Right kidney (tissue), 1 donor: ENCODE measurements at regions not wholly inside any gene's neighbourhood (a gene's known extent, or its start where the extent isn't known, plus 50 kb on each side); places are given as distances from the start of the nearest gene placed in this dataset.

Experiments used
- DNase-seq: peaks from one replicate; pipeline ENCODE4 v3.0.0-alpha.2; 2016

DNA sequence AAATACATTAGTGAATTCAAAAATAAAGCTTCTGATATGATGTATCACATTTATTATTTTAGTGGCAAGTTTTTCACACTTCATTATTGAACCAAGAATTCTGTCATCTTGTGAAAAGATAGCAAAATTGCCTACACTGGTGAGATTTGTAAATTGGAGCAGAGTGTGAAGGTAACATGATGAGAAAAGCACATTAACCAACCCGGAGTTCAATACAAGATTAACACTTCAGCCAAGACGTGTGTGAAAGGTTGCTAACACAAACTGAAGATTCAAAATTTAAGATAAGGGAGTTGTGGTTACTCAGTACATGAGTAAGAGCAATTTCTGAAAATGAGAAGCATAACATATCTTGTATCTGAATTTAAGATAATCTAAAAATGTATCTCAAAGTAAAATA, 346.7 kb downstream of the PDHA2 start:
- no peak for DNase-seq

DNA sequence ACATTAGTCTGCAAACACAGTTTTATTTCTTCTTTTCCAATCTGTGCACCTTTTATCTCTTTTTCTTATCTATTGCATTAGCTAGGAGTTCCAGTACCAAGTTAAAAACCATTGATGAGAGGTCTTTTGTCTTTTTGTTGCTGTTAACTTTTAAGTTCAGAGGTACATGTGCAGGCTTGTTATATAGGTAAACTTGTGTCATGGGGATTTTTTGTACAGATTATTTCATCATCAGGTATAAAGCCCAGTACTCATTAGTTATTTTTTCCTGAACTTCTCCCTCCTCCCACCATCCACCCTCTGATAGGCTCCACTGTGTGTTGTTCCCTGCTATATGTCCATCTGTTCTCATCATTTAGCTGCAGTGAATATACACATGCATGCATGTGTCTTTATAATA, 349.9 kb downstream of the PDHA2 start:
- DNase-seq: no peak

GRCh38 chr4:96193061-96193460, 353.2 kb downstream of the PDHA2 start:
- no peak for DNase-seq

DNA sequence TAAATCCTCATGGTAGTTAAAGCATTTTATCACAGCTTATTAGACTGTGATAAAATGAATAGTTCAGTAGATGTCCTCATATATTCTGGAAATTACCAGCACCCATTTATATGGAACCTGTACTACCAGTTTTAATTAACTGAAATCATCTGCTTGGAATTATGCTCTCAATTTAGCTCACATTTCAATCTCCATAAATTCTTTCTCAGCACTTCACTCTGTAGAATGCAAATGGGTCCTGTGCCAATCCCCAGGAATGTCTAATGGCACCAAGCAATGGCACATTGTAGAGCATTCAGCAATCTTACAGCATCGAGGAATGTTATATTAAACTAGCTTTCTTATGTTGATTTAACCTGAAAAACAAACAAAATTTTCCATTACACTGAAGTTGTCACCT, 355.1 kb downstream of the PDHA2 start:
- no peak for DNase-seq

DNA sequence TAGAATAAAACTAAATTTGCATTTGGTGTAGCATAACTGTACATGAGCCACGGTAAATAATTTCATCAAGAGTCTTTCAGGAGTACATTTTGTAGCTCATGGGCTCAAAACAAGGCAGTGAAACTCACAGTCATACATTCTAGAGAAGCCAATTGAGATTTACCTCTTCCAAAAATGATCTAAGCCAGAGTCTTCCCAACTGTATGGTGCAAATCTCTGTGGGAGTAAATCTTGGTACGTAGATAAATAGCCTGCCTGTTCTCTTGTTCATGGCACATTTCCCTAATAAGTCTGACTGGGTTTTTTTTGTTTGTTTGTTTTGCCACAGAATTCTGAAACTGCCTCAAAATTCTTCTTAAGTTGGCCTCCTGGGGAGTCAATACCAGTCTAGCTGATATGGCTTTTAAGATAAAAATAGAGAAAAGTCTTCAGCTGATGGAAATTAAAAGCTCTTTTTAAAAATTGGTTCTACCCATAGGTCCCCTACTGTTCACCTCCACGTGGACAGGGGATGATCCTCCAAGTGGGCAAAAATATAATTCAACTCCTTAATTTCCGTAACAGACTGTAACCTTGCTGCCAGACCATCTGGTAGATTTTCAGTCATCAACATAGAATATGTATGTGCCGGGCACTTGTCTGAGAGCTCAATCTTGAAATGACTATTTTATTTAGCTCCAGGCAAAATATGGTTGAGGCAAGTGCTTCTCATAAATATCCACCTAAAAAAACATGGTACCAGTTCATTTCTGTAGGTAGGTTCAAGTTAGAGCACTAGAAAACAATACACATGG, 365.4 kb downstream of the PDHA2 start:
- DNase-seq: no peak

GRCh38 chr4:96227515-96227914, 387.6 kb downstream of the PDHA2 start:
- DNase-seq: no peak

DNA sequence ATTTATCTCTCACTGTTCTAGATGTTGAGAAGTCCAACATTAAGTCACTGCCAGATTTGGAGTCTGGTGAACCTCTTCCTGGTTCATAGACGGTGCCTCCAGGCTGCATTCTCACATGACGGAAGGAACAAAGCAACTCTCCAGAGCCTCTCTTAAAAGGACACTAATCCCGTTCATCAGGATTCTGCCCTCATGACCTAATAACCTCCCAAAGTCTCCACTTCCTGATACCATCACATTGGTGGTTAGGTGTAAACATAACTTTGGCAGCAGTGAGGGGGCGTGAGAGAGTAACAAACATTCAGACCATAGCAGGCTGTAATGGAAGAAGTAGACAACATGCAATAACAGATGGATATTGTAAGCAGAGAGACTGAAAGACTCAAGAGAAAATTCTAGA, 388.6 kb downstream of the PDHA2 start:
- DNase-seq: no peak

GRCh38 chr4:96240041-96240440, 400.1 kb downstream of the PDHA2 start:
- DNase-seq: no peak

- DNase-seq: no peak
These were observed 401.9 kb downstream of the PDHA2 start for GRCh38 chr4:96241819-96242218.

- no peak for DNase-seq
These were observed 407.2 kb downstream of the PDHA2 start for GRCh38 chr4:96247096-96247495.

DNA sequence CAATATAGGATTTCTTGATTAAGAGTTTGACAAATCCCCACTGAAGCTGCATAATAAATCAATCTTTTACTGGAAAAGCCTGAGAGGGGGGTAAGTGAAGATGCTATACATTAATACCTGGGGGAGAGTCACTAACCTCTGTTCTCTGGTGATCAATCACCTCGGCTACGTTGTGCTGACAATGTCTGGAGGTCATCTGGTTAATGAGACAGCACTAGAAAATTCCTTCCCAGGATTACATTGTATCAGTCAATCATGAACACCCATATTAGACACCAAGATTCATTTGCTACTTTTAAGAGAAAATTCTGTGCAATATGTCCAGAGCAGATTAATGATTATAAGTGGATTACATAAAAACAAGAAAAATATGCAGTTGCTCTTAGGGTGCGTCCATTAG, 408.3 kb downstream of the PDHA2 start:
- no peak for DNase-seq

- no peak for DNase-seq
These were observed 420.3 kb downstream of the PDHA2 start for GRCh38 chr4:96260064-96260682.

- no peak for DNase-seq
These were observed 422.2 kb downstream of the PDHA2 start for GRCh38 chr4:96262057-96262456.

DNA sequence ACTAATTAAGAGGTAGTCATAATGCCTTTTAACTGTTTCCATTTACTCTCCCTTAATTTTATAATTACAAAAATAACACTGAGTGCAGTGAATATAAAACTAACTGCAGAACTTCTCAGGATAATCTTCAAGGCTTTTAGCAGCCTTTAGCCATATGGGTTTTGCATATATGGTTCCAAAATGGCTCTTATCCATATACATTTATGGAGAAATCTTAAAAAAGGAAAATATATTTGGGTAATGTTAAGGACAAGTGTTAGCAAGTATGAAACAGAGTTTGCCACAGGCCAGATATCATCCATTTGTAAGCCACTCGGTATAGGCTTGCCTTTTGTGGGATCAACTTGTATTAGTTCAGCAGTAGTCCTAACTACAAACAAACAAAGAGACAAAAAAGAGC, 423.4 kb downstream of the PDHA2 start:
- DNase-seq: no peak

DNA sequence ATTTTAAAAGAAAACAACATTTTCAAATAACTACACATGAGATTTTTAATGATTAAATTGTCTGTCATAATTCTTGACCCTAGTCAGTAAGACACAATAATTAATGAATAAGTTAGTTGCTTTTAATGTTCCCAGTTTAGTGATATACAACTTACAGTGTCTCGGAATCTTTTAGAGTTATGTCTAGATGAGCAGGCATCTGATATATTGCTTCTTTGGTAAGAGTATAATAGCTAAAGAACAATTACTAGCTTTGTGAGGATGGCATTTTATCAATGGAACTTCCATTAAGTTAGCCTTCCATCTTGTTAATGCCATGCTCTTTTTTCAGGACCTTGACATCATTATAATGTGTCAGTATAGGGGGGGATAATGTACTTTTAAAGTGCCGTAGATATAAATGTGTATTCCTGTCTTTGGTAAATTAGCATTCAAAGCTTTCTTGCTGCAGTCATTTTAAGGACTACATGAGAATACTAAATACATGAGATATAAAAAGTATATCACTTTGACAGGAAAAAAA, 425.1 kb downstream of the PDHA2 start:
- no peak for DNase-seq

DNA sequence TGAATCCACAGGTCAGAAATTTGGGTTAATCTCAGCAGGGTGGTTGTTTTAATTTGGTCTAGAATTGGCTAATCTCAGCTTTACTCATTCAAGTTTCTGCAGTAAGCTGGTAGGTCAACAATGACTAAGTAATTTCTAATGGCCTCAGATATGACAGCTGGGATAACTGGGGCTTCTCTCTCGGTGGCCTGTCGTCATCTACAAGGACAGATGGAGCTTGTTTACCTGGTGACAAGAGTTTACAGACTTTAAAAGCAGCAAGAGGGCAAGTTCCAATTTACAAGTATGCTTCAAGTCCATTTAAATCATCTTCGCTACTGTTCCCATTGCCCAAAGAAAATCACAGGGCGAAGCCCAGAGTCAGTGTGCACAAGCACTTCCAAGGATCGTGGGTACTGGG, 453.9 kb downstream of the PDHA2 start:
- no peak for DNase-seq

DNA sequence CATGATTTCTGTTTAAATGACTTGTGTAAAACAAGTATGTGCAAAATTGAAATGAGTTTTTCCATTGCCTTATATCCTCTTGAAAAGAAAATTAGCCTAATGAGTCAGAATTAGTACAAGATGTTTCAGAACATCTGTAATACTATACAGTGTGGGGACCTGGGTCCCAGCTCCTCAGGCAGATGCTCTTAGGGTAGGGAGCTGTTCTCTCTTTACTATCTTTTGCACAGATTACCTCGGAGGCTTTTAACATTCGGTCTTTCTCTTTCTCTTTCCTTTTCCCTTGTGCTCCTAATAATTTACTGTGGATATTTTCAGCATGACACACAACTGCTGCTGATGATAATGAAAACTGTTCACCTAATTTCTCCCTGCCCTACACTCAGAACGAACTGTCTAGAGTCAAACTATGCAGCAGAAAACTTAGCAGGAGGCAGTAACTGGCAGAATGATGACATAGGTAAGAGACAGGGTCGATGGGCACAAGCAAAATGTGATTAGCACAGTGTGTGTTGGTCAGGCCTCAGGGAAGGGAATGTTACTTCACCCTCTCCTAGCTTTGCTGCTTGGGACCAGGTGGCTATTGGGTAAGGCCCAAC, 455.3 kb downstream of the PDHA2 start:
- DNase-seq: no peak

DNA sequence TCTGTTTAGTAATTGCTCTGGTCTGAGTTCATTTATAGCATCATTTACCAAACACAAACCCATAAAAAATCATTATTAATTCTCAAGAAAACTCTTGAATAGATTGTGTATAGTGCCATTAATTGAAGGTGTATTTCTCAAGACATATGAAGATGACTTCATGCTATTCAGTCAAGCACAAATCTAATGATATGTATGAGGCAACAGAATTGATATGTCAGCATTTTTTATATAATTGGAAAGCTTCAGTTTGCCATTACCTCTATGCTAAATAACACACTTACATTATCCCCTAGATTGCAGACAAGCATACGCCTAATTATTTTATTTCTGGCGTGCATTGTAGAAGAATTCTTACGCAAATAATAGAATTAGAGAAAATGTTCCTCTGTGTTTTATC, 461.8 kb downstream of the PDHA2 start:
- no peak for DNase-seq

- no peak for DNase-seq
These were observed 465.1 kb downstream of the PDHA2 start for GRCh38 chr4:96305030-96305429.

DNA sequence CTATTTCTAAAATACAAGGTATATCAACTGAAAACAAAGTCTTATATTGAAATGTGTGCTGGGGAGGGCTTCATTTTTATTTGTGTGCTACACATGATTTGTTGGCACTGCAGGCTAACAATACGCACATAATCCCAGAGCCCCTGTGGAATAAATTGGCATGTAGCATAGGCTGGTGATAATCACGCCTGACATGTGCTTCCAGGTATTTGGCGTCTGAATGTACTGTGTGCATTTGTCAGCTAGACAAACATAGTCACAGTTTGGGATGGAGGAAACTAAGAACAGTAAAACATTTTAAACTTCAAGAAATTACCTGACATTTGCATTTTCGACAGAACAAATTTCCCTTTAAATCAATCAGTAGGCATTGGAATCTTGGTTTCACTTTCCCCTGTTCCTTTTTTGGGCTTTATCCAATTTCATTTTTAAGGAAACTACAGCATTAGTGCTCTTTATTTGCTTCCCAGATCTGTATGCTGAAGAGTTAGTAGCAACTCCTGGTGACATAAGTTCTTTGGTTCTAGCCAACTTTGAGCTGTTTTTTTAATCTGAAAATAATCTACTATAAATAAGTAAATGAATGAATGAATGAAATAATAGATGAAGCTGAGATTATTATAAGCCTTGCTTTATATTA, 472.3 kb downstream of the PDHA2 start:
- DNase-seq: no peak

- no peak for DNase-seq
These were observed 475.9 kb downstream of the PDHA2 start for GRCh38 chr4:96315815-96316214.

- no peak for DNase-seq
These were observed 476.9 kb downstream of the PDHA2 start for GRCh38 chr4:96316776-96317175.

- DNase-seq: no peak
These were observed 478.0 kb downstream of the PDHA2 start for GRCh38 chr4:96317891-96318290.
